Activated CD8-positive, alpha-beta memory T cell treated with anti-CD3 and anti-CD28 coated beads for 24 hours (primary cell): ENCODE measurements at regions not wholly inside any gene's neighbourhood (a gene's known extent, or its start where the extent isn't known, plus 50 kb on each side); places are given as distances from the start of the nearest gene placed in this dataset.
"Not testable (repeated sequence)": the region's sequence is repeated elsewhere in the genome, so short reads cannot be mapped to it uniquely, and the experiment has no call there.

ENCODE experiments used
- DNase-seq: peaks from one replicate; pipeline ENCODE4 v3.0.0-alpha.2; 2020

DNA sequence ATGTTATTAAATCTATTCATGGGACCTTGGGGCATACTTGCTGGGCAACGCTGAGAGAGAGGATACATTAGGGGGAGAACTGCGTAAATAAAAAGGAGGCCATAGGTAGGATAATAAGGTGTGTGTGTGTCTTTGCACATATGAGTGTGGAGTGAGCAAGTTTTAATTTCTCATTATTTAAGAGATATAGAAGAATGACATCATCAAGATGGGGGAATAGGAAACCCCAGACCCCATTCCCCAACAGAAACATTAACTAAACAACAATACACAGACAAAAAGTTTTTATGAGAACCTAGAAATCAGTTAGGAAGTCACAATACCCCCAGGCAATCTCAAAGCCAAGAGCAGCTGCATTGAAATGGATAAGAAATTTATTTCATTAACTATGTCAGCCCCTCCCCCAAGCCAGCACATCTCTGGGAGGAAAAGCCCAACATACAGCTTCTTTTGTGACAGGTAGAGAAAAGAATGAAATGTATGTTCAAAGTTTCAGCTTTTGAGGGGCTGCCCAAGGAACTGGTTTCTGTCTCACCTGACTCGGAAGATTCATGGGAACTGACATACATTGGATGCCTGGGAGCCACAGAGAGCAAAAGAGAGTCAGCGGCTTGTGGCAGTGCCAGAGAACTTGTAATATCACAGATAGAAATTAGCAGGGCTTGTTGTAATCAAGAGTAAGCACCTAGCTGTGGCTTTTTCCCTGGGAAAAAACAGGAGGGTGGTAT, 234.3 kb upstream of the NFIA start:
- no peak for DNase-seq

DNA sequence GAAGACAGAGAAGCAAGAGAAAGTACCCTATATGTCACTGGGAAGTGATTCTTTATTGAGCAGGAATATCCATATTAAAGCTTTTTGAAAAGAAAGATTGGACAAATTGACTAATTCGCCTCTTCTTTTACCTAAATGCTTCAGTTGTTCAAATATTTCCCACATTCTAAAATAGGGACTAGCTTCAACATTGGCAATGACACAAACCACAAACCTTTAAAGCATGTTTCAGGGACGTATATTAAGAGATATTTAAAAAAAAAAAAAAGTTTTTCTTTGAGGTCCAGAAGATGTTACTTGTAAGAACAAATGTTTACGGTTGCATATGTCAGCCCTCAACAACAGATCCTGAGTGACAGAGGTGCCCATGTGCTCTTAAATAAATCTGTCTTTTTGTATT, 235.0 kb upstream of the NFIA start:
- DNase-seq, result no peak

DNA sequence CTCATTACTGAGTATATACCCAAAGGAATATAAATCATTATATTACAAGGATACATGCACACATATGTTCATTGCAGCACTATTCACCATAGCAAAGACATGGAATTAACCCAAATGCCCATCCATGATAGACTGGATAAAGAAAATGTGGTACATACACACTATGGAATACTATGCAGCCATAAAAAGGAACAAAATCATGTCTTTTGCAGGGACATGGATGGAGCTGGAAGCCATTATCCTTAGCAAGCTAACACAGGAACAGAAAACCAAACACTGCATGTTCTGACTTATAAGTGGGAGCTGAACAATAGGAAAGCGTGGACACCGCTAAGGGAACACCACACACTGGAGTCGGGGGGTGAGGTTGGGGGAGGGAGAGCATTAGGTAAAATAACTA, 236.7 kb upstream of the NFIA start:
- not testable (repeated sequence) for DNase-seq

DNA sequence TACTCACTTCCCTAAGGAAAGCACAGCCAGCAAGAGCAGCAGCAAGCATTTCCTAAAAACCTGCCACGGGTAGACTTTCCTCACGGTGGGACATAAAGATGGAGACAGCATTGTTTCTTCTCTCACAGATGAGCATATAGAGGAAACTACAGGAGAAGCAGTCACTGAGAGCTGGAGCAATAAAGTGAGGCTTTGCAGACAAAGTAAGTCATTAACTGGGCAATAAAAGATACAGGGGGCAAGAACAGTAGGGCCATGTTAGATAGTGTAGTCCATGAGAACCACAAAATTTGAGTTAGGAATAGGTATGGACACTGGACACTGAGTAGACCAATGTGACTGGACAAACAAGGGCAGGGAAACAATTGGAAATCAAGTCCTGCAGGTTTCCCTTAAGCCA, 240.1 kb upstream of the NFIA start:
- DNase-seq, result no peak

DNA sequence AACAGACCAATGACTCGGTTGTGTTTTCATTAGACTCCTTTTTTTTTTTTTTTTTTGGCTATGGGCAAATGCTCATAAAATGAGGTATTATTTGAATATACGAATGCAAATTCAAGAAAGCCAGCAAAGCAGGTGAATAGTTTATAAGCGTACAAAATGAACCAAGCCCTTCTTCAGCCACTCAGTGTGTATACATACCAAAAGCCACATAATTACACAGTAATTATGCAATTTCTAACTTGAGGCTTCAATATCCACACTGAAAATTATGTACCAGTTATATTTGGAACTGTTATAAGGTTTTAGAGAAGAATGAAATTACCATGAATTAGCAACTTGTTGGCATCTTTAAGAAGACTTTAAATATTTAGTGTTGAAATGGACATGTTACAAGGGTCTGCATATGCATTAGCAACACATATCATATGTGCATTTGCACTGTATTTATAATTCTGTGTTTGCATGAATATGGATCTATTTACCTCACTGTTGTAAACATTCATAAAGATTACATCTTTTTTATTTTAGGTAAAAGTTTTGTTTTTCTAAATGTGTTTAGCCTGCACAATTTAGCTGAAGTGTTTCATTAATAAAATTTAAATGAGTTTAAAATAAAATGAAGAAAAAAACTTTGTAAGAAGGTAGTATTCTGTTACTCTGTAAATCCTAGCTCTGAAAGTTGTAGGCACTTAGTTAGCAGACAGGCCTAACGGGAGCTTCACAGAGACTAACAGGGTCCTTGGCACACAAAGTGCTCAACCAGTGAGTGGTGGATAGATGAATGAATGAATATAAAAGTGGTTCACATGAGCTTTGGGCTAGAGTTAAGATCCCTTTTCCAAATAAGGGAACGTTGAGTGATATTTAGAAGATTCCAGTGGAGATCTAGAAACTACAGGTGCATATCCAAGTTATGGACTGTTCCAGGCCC, 241.0 kb upstream of the NFIA start:
- DNase-seq, result no peak

DNA sequence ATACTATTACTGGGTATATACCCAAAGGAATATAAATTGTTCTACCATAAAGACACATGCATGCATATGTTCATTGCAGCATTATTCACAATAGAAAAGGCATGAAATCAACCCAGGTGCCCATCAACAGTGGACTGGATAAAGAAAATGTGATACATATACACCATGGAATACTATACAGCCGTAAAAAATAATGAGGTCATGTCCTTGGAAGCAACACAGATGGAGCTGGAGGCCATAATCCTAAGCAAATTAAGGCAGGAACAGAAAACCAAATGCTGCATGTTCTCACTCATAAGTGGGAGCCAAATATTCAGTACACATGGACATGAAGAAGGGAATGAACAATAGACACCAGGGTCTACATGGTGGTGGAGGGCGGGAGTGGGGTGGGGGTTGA, 241.9 kb upstream of the NFIA start:
- not testable (repeated sequence) for DNase-seq

DNA sequence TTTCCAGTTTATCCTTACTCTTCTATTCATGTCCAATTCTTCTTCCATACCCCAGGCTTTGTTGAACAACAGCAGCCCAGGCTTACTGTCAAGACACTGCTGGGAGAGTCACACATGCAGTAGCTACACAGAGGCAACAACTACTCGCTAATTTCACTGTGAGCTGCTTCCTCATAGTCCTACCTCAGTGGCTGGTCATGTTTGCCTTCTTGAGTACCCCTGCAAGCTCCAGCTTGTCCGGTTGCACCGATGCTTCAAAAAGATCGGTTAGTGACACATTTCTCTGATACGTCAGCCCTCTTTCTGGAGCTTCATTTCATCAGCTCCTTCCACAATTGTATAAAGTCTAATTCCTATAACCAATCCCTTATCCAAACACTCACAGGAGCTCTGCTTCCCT, 246.7 kb upstream of the NFIA start:
- DNase-seq, result no peak

DNA sequence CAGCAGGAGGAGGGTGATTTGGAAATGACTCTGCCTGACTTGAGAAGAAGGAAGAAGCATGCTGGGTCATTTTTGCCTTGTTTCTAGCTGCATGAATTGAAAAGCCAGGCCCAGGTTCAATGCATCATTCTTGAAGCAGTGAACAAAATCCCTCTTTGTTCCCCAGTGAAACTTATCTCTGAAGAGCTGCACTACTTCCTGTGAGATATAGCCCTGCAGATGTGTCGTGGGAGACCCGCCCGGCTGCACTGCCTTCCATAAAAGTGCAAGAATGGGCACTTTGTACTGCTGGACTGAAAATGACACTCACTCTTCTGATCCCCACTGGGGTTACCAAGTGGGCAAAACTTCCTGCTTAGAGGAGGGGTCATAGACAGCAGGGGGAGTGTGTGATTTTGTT, 249.2 kb upstream of the NFIA start:
- no peak for DNase-seq

DNA sequence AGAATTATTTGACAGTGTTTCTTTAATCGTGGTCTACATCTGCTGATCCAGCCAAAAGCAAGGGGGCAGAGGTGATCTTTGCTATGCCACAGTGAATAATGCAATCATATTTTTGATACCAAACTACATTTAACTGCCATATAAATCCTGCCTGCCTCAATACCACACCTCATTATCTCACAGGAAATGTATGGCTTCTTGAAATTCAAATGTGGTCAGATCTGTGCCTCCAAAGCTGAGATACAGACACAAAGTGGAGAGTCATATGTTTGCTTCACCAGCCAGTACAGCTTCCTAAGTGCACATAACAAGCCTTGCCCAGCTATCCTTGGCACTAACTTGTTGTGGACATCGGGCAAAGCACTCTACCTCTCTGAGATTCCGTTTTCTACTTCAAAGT, 250.0 kb upstream of the NFIA start:
- no peak for DNase-seq

DNA sequence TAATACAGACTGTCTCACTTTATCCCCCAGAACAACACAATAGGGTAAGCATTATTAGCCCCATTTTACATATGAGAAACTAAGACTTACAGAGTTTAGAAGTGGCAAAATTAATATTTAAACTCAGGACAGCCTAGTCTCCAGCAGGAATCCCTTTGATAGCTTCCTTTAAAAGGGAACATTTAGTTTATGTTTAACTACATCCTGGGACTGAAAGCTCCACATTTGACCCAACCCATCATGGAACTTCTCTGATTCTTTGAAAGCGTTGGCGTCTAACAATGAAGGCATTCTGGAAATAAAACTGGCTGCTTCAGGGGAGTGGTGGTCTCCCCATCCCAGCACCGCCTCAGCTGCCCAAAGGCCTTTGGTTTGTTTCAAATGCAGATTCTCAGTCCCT, 250.6 kb upstream of the NFIA start:
- no peak for DNase-seq

DNA sequence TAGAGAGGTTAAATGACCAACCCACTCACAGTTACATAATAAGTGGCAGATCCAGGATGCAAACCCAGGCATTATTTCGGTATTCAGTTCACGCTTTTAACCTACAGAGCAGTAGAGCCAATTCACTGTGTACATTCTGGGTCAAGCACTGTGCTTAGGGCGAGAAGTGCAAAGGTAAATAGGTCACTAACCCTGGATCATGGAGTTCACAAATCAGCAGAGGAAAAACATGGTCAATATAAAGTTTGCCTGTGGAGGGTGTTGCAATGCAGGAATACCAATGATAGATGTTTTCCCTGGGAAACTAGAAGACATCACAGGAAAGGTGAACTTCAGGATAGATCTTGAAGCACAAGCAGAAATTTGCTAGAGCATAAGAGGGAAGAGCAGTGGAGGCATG, 253.4 kb upstream of the NFIA start:
- no peak for DNase-seq

DNA sequence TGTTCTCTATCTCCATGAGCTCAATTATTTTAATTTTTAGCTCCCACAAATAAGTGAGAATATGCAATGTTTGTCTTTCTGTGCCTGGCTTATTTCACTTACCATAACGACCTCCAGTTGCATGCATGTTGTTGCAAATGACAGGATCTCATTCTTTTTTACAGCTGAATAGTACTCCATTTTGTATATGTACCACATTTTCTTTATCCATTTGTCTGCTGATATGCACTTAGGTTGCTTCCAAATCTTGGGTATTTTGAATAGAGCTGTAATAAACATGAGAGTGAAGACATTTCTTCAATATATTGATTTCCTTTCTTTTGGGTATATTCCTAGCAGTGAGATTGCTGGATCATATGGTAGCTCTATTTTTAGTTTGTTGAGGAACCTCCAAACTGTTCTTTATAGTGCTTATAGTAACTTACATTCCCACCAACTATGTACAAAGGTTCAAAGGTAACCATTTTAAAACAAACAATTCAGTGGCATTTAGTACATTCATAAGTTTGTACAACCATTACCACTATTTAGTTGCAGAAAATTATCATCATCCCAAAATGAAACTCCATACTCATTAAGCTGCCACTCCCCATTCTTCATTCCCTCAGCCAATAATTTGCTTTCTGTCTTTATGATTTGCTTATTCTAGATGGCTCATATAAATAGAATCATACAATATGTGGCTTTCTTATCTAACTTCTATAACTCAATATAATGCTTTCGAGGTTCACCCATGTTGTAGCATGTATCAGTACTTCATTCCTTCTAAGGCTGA, 255.9 kb upstream of the NFIA start:
- no peak for DNase-seq

DNA sequence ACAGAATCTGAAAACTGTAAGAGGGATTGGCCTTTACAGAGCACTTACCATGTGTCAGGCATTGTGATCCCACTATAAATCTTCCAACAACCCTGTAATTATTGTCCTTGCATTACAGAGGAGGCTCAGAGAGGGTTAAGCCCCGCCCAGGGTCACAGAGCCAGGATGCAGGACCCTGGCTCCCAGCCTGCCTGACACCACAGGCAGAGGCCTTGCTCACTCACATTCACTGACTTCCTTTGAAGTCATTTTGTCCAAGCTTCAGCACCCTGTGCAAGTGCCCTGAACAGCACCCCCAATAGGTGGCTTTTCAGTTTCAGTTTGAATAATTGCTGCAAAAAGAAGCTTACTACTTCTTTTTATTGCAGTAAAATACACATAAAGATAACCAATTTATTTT, 256.8 kb upstream of the NFIA start:
- no peak for DNase-seq

DNA sequence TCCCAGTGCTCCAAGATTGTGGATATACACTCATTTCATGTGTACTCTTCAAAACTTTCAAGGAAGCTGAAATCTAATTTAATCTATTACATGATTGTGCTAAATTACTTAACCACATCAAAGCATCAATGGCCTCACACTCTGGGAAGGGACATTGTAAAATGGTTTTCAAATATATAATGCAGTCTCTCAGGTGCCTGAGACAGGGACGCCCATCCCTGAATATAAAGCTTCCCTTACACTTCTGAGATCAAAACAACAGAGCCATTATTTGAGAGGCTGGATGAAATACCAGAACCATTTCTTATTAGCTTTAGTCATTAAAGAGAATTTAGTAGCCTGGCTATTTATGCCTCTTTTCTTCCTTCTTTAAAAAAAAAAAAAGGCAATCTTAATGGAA, 259.2 kb upstream of the NFIA start:
- DNase-seq, result no peak

DNA sequence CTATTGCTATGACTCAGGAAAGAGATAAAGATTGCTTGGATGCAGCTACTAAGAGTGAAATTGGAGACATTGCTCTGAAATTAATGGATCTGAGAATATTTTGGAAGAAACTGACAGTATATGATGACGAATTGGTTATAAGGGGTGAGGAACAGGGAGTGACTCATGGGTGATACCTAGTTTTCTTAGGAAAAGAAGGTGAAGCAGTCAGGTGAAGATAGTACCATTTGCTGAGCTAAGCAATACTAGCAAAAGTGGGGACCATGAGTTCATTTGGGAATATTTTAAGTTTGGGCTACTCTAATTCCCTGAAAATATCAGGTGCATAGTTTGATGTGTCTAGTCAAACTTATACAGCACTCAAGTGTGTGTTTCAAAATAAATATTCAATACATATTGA, 260.1 kb upstream of the NFIA start:
- DNase-seq, result no peak

DNA sequence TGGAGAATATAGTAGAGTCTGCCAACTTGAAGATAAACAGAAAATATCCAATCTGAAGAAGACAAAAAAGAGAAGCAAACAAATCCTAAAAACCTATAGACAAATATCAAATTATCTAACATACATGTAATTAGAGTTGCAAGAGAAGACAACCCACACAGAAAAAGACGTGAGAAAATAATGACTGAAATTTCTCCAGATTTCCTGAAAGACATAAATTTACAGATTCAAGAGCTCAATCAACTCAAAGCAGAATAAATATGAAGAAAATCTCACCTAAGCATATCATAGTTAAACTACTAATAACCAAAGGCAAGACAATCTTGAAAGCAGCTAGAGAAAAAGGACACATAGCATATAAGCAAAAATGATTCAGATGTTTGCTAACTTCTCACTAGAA, 261.2 kb upstream of the NFIA start:
- no peak for DNase-seq

DNA sequence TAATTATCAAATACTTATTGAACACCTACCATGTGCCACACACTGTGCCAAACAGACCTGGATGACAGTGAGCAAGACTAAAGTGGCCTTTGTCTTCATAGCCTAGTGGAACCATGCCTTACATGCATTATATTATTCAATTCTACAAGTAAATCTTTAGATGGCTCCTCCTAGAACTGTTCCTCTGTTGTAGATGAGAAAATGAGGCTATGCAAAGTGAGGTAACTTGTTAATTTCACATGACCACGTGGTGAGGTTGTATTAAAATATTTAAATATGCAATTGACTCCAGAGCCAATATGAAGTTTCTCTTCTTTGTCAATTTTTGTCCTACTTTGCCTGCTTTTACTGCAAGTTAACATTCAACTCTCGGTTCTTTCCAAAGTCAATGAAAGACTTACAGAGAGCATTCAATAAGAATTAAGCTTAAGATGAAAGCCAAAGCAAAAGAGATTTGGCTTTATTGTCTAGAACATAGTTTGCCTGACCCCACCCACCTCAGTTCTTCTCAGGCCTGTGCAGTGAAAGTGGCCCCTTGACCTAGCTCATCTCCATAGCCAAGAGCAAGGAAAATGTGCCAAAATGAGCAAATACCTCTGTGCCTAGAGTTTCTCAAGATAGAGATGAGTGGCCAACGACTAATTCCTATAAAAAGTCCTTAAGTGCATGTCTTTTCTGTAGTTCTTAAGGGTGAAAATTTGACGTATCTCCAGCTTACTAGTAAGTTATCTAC, 263.2 kb upstream of the NFIA start:
- no peak for DNase-seq

DNA sequence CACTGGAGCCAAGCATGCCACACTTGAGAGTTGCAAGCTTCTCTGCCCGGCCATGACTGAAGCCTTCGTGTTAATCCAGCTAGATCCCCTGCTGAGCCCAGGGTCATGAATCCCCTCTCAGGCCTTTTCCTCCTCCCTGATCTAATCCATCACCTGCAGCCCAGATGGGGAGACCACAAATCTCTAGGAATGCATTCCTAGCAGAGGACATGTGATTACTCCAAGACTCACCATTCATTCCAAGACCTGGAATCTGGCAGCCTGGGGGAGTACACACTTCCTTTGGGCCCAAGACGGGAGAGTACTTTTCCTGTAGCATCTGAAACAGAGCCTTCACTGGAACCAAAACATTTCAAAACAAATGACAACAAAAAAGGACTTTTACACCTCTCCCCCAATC, 269.3 kb upstream of the NFIA start:
- no peak for DNase-seq

DNA sequence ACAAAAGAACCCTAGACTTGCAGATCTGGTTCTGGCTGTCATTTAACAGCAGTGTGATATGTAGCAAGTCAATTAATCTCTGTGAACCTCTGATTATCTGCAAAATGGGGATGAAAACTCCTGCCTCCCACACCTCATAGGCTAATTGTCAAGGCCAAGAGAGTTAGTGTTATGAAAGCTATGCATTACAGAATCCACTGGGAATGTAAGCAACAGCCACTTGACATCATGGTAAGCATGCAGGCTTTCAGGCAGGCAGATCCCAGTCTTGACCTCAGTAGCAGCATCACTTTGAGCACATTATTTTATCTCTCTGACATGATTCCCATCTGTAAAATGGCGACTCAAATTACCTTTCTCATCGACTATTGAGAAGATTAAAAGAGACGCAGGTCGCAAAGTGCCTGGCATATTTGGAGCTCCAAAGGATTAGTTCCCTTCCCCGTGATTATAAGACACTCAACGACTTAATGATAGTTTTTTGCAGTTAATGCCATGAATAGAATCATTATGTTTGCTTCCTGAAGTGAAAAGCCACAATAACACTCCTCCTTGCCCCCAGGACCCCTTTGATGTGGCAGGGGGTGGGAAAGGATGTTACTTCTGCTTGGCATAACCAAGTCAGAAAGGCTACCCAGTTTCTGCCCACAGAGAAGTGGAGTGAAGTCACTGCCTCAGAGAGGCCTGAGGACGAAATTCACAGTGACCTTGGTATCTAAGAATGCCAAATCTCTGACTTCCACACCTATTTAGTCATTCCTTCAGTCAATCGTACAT, 273.0 kb upstream of the NFIA start:
- DNase-seq, result no peak

DNA sequence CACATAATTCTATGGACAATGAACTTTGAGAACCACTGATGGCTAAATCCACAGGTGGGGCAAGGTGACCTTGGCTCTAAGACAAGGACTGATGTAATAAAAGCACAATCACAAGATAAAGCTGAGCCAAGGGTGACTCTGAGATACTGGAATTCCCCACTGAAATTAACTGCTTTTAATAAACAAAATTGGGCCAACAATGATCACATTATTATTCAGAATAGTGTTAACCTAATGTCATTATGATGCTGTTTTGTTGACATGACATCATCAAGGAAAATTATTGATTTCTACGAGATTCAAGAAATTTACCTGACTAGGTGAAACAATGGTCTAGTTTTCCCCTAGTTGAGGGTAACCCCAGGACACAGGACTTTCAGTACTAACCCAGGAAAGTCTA, 273.7 kb upstream of the NFIA start:
- DNase-seq, result no peak

DNA sequence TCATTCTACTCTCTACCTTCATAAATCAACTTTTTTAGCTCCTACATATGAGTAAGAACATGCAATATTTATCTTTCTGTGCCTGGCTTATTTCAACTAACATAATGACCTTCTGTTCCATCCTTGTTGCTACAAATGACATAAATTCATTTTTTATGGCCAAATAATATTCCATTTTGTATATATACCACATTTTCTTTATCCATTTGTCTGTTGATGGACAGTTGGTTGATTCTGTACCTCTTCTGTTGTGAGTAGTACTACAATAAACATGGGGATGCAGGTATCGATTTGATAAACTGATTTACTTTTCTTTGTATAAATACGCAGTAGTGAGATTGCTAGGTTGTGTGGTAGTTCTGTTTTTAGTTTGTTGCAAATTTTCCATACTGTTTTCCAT, 279.5 kb upstream of the NFIA start:
- DNase-seq, result no peak

DNA sequence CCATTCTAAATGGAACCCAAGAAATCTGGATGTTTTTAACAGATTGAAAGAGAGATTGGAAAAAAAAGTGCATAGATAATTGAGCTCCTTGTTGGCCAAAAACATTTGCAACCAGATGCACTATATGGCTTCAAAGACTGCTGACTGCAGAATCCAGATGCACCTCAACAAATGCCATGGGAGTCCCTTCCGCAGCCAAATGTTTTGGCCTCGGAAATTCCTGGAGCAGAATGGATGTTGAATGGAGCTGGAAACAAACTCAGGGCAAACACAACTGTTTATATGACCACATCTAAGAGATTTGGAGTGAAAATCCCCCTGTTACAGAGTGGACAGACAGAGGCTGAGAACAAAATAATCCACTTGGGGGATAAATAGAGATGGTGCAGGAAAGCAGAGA, 285.0 kb upstream of the NFIA start:
- DNase-seq, result no peak
